ENCODE measurements at regions not wholly inside any gene's neighbourhood (a gene's known extent, or its start where the extent isn't known, plus 50 kb on each side); places are given as distances from the start of the nearest gene placed in this dataset.
A peak's percentile ranks its signal among the peaks of the same experiment; 100 is the strongest.

DNA sequence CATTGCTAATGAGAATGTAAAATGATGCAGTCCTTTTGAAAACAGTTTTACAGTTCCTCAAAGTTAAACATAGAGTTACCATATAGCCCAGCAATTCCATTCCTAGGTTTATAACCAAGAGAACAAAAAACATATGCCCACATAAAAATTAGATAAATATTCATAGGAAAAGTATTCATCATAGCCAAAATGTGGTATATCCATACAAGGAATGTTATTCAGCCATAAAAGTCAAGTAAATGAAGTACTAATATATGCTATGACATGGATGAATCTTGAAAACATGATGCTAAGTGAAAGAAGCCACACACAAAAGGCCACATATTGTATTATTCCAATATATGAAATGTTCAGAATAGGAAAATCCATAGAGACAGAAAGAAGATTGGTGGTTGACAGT lies 158.0 kb upstream of the CARMIL1 start:
- POLR2A ChIA-PET: no interaction called here
- Mint-ChIP-seq H3K4me1 (peaks cover 55% of the 10 kb centered on the region), H3K36me3 (ENCODE audit: low read depth) (peaks cover 70% of the 10 kb centered on the region), H3K27me3 (no peaks in the 10 kb centered on the region), H3K4me3 (no peak overlapping the region), H3K9me3 (peaks cover 13% of the 10 kb centered on the region), H3K27ac (no peak overlapping the region)
- CTCF ChIA-PET: no interaction called here
- DNase-seq: no peak

DNA sequence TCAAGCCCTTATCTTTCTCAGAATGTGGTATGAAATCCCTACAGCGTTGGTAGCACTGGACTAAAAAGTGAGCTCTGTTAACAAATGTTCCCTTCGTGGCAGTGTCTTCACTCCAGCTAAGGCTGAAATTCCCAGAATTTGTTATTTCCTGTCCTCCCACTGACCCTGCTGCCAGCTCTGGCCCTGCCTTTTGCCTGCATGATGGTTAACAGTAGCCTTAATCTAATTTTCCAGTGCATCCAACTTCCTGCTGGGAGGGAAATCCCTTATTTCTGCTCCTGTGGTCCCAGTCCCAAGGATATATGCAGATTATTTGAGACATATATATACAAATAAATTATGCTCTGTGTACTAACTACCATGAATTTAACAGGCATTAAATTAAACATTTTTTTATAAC lies 157.2 kb upstream of the CARMIL1 start:
- no peaks in the 10 kb centered on the region for H3K27me3 Mint-ChIP-seq
- H3K4me3 Mint-ChIP-seq: no peak overlapping the region
- peaks cover 13% of the 10 kb centered on the region for H3K9me3 Mint-ChIP-seq
- H3K4me1 Mint-ChIP-seq: peaks cover 56% of the 10 kb centered on the region
- no peak for DNase-seq
- POLR2A ChIA-PET: no interaction called here
- H3K27ac Mint-ChIP-seq: no peak overlapping the region
- H3K36me3 Mint-ChIP-seq (ENCODE audit: low read depth): peaks cover 71% of the 10 kb centered on the region
- CTCF ChIA-PET: no interaction called here

GRCh38 chr6:25122622-25123237 lies 156.4 kb upstream of the CARMIL1 start:
- no peak for DNase-seq
- no peaks in the 10 kb centered on the region for H3K27me3 Mint-ChIP-seq
- H3K4me1 Mint-ChIP-seq: peaks cover 52% of the 10 kb centered on the region
- CTCF ChIA-PET: interaction anchor here (1.1 kb wide), 1 partner anchor 32 kb away, joined by 3 read pairs; no protein-coding TSS in a partner anchor
- no peak overlapping the region for H3K27ac Mint-ChIP-seq
- no peak overlapping the region for H3K4me3 Mint-ChIP-seq
- H3K9me3 Mint-ChIP-seq: peaks cover 14% of the 10 kb centered on the region
- POLR2A ChIA-PET: interaction anchor here (0.5 kb wide), 1 partner anchor 51 kb away, joined by 3 read pairs; no protein-coding TSS in a partner anchor
- H3K36me3 Mint-ChIP-seq (ENCODE audit: low read depth): peaks cover 73% of the 10 kb centered on the region

DNA sequence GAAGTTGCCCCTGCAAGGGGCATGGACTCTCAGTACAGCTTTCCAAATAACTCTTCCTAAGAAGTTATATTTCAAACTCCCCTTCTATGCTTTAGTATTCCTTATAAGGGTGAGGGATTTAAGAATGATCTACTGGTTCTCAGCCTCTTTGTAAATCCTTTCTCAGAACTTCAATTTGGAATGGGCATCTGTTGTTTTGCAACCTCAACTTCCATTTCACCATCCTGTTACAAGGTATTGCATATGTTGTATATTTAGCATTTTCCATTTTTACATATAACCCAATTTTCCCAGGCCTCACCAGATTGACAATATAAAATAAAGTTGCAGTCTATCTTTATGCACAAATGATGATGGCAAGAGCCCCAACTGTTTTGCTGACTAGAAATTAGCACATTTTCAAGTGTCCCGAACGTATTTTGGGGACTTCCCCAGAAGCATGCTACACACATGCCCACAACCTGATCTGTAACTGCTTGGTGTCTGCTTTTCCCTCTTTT lies 154.9 kb upstream of the CARMIL1 start:
- Mint-ChIP-seq H3K27me3 (no peaks in the 10 kb centered on the region), H3K27ac (no peak overlapping the region), H3K36me3 (ENCODE audit: low read depth) (peaks cover 75% of the 10 kb centered on the region), H3K4me3 (no peak overlapping the region), H3K9me3 (peaks cover 17% of the 10 kb centered on the region), H3K4me1 (peaks cover 52% of the 10 kb centered on the region)
- DNase-seq: no peak
- ChIA-PET CTCF (interaction anchor here (0.7 kb wide), 1 partner anchor 482 kb away, joined by 3 read pairs; no protein-coding TSS in a partner anchor), POLR2A (no interaction called here)

- Mint-ChIP-seq H3K27ac (no peak overlapping the region), H3K4me3 (no peak overlapping the region), H3K4me1 (peaks cover 55% of the 10 kb centered on the region), H3K36me3 (ENCODE audit: low read depth) (peaks cover 81% of the 10 kb centered on the region), H3K27me3 (no peaks in the 10 kb centered on the region), H3K9me3 (peaks cover 25% of the 10 kb centered on the region)
- ChIA-PET POLR2A (no interaction called here), CTCF (no interaction called here)
- DNase-seq: no peak
Measured at GRCh38 chr6:25125736-25126135, 153.4 kb upstream of the CARMIL1 start.

GRCh38 chr6:25127076-25127837 lies 151.9 kb upstream of the CARMIL1 start:
- ChIA-PET POLR2A (interaction anchor here (0.6 kb wide), 1 partner anchor 38 kb away, joined by 4 read pairs; no protein-coding TSS in a partner anchor), CTCF (interaction anchor here (0.9 to 2.0 kb wide), 3 partner anchors 15 to 56 kb away, joined by 3 to 4 read pairs (median 4); no protein-coding TSS in a partner anchor)
- H3K4me3 Mint-ChIP-seq: no peak overlapping the region
- H3K4me1 Mint-ChIP-seq: peaks cover 57% of the 10 kb centered on the region
- H3K27ac Mint-ChIP-seq: no peak overlapping the region
- peaks cover 80% of the 10 kb centered on the region for H3K36me3 Mint-ChIP-seq (ENCODE audit: low read depth)
- no peaks in the 10 kb centered on the region for H3K27me3 Mint-ChIP-seq
- no peak for DNase-seq
- peaks cover 26% of the 10 kb centered on the region for H3K9me3 Mint-ChIP-seq

DNA sequence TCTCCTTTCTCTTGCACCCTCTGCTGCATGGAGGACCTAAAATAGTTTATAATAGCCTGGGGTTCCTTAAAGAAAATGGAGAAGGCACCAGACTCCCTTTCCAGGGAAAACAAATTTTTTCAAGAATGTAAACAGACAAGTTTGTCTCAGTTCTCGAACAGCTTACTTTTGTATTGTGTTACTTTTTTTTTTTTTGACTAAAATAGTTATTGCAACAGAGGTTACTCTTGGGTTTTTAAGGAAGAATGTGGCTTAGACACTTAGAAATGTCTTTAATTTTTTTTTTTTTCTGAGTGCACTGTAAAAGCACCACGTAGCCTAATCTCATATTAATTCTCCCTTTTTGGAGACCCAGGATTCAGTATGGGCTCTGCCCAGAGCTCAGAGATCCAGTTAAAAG lies 148.7 kb upstream of the CARMIL1 start:
- Mint-ChIP-seq H3K27me3 (no peaks in the 10 kb centered on the region), H3K4me3 (no peak overlapping the region), H3K27ac (peak overlapping the region; percentile 64), H3K9me3 (peaks cover 39% of the 10 kb centered on the region), H3K36me3 (ENCODE audit: low read depth) (peaks cover 80% of the 10 kb centered on the region), H3K4me1 (peaks cover 56% of the 10 kb centered on the region)
- ChIA-PET CTCF (interaction anchor here (2.0 kb wide), 1 partner anchor 30 kb away, joined by 6 read pairs; no protein-coding TSS in a partner anchor), POLR2A (interaction anchor here (0.6 kb wide), 2 partner anchors 141 to 156 kb away, joined by 3 to 4 read pairs; no protein-coding TSS in a partner anchor)
- no peak for DNase-seq

DNA sequence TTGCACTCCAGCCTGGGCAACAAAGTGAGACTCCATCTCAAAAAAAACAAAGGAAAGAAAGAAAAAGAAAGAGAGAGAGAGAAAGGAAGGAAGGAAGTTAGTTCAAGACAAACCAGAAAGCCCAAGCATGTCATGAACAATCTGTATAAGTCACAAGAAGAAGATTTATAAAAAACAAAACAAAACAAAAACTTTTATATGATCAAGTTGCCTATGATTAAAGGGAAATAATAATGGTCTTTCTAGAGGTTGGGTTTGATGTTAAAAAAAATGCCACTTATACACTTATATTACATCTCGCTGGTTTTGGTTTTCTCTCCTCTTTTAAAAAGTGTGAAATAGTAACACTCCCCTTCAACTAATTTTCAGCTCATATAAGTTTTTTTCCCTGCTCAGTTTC lies 146.2 kb upstream of the CARMIL1 start:
- DNase-seq: no peak
- Mint-ChIP-seq H3K4me1 (peaks cover 57% of the 10 kb centered on the region), H3K36me3 (ENCODE audit: low read depth) (peaks cover 82% of the 10 kb centered on the region), H3K4me3 (no peak overlapping the region), H3K27ac (peak overlapping the region; percentile 37), H3K27me3 (no peaks in the 10 kb centered on the region), H3K9me3 (peaks cover 36% of the 10 kb centered on the region)
- CTCF ChIA-PET: interaction anchor here (0.6 to 1.4 kb wide), 4 partner anchors 15 to 266 kb away, joined by 3 to 5 read pairs (median 4); no protein-coding TSS in a partner anchor
- POLR2A ChIA-PET: interaction anchor here (0.6 kb wide), 1 partner anchor 139 kb away, joined by 6 read pairs; no protein-coding TSS in a partner anchor

GRCh38 chr6:25133568-25133967 lies 145.6 kb upstream of the CARMIL1 start:
- DNase-seq: no peak
- H3K9me3 Mint-ChIP-seq: peaks cover 36% of the 10 kb centered on the region
- H3K4me3 Mint-ChIP-seq: no peak overlapping the region
- H3K36me3 Mint-ChIP-seq (ENCODE audit: low read depth): peaks cover 76% of the 10 kb centered on the region
- peaks cover 51% of the 10 kb centered on the region for H3K4me1 Mint-ChIP-seq
- no peak overlapping the region for H3K27ac Mint-ChIP-seq
- H3K27me3 Mint-ChIP-seq: no peaks in the 10 kb centered on the region
- ChIA-PET POLR2A (no interaction called here), CTCF (interaction anchor here (1.4 kb wide), 1 partner anchor 26 kb away, joined by 4 read pairs; no protein-coding TSS in a partner anchor)

- Mint-ChIP-seq H3K27me3 (no peaks in the 10 kb centered on the region), H3K36me3 (ENCODE audit: low read depth) (peaks cover 46% of the 10 kb centered on the region), H3K4me1 (peaks cover 35% of the 10 kb centered on the region), H3K27ac (peak overlapping the region; percentile 96), H3K9me3 (peaks cover 20% of the 10 kb centered on the region), H3K4me3 (peak overlapping the region; percentile 85)
- DNase-seq: no peak
- CTCF ChIA-PET: interaction anchor here (0.7 to 1.4 kb wide), 2 partner anchors 11 to 42 kb away, joined by 3 to 4 read pairs; no protein-coding TSS in a partner anchor
- POLR2A ChIA-PET: interaction anchor here (1.0 kb wide), 1 partner anchor 30 kb away, joined by 3 read pairs; no protein-coding TSS in a partner anchor
Measured at GRCh38 chr6:25136854-25137253, 142.3 kb upstream of the CARMIL1 start.

DNA sequence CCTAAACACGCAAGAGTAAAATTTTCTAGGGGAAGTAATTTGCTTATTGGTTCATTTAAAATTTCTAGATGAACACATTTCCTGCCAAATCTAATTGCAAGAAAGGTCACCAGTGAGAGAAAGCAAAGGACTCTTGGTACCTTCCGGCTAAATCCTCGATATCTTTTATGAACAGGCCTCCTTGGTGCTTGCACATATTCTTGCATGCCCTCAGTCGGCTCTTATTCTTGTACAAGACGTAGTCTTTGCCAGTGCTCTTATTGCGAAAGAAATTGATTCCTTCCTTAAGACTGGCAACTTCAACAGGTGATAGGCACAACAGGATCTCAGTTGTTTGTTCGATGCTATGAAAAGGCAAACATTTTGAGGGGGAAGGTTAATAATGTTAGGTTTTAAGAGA lies 141.7 kb upstream of the CARMIL1 start:
- Mint-ChIP-seq H3K4me1 (peaks cover 33% of the 10 kb centered on the region), H3K27me3 (no peaks in the 10 kb centered on the region), H3K9me3 (peaks cover 16% of the 10 kb centered on the region), H3K27ac (peak overlapping the region; percentile 96), H3K36me3 (ENCODE audit: low read depth) (peaks cover 41% of the 10 kb centered on the region), H3K4me3 (peak overlapping the region; percentile 85)
- POLR2A ChIA-PET: interaction anchor here (0.9 to 1.4 kb wide), 2 partner anchors 29 to 883 kb away, joined by 3 to 5 read pairs; a partner anchor contains a TSS
- DNase-seq: peak; percentile 30
- CTCF ChIA-PET: interaction anchor here (1.0 to 2.2 kb wide), 5 partner anchors 10 to 33 kb away, joined by 3 to 9 read pairs (median 3); no protein-coding TSS in a partner anchor

DNA sequence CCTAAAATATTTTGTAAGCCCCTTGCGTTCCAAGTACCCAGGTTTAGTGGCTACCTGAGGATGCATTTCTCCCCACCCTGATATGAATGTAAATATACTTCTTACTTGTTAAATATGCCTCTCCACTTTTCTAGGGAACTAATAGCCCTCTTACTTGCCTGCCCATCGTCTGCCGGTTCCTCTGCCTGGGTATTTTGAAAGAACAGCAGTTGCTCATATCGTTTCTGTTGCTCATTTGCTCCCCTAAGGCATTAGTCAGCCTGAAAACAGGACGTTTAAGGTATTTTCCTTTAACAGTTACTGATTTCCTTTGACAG lies 141.3 kb upstream of the CARMIL1 start:
- Mint-ChIP-seq H3K9me3 (peaks cover 13% of the 10 kb centered on the region), H3K4me3 (peak overlapping the region; percentile 85), H3K27me3 (no peaks in the 10 kb centered on the region), H3K4me1 (peaks cover 34% of the 10 kb centered on the region), H3K27ac (peak overlapping the region; percentile 96), H3K36me3 (ENCODE audit: low read depth) (peaks cover 39% of the 10 kb centered on the region)
- ChIA-PET CTCF (interaction anchor here (1.0 to 2.2 kb wide), 5 partner anchors 9 to 34 kb away, joined by 3 to 9 read pairs (median 3); no protein-coding TSS in a partner anchor), POLR2A (interaction anchor here (0.7 to 1.4 kb wide), 4 partner anchors 28 to 882 kb away, joined by 3 to 5 read pairs (median 4); a partner anchor contains a TSS)
- no peak for DNase-seq

Data from activated CD4-positive, alpha-beta T cell treated with anti-CD3 and anti-CD28 coated beads, Interleukin-2, amount 10 ng/mL, durations not matched to agents 7 days and 5 days (primary cell).